Neural cell (in vitro differentiated cells): ENCODE measurements at regions not wholly inside any gene's neighbourhood (a gene's known extent, or its start where the extent isn't known, plus 50 kb on each side); places are given as distances from the start of the nearest gene placed in this dataset.

Experiments
- H2AFZ ChIP-seq: fragments of 200-600, 300-800 bp; sonication (generic), shearing (Covaris generic); 2 replicates; pipeline ENCODE4 v1.6.0; 2014; ENCODE audit warnings: low read depth, mild to moderate bottlenecking, antibody characterized with exemption, low read length, moderate library complexity
- H3F3A ChIP-seq: fragments of 200-600 bp; shearing (Covaris generic); 2 replicates; pipeline ENCODE4 v1.6.1; 2016; ENCODE audit warnings: mild to moderate bottlenecking, moderate library complexity, mixed read lengths, antibody characterized with exemption, low read length; ENCODE audit not compliant: insufficient read depth, poor library complexity, severe bottlenecking
- H3K27ac ChIP-seq: fragments of 200-600, 300-800 bp; sonication (generic), shearing (Covaris generic); 2 replicates; pipeline ENCODE4 v1.5.1; 2014; ENCODE audit warnings: mild to moderate bottlenecking, low read length, moderate library complexity
- H3K27me3 ChIP-seq: fragments of 300-800, 200-600 bp; sonication (generic), shearing (Covaris generic); 2 replicates; pipeline ENCODE4 v1.6.0; 2014; ENCODE audit warnings: mild to moderate bottlenecking, low read depth, low read length, moderate library complexity; ENCODE audit not compliant: insufficient read depth
- H3K36me3 ChIP-seq: fragments of 300-800, 200-600 bp; sonication (generic), shearing (Covaris generic); 2 replicates; pipeline ENCODE4 v1.5.1; 2014; ENCODE audit warnings: mild to moderate bottlenecking, antibody characterized with exemption, low read length, moderate library complexity; ENCODE audit not compliant: insufficient read depth
- H3K4me2 ChIP-seq: fragments of 300-800, 200-600 bp; sonication (generic), shearing (Covaris generic); 2 replicates; pipeline ENCODE4 v1.6.0; 2014; ENCODE audit warnings: mild to moderate bottlenecking, low read length
- H3K4me3 ChIP-seq: fragments of 300-800, 200-600 bp; sonication (generic), shearing (Covaris generic); 2 replicates; pipeline ENCODE4 v1.5.1; 2014; ENCODE audit warnings: mild to moderate bottlenecking, low read length, moderate library complexity
- H3K79me2 ChIP-seq: fragments of 200-600 bp; shearing (Covaris generic); replicated peaks from 2 replicates; pipeline ENCODE4 v1.6.0; 2014; ENCODE audit warnings: mild to moderate bottlenecking, low read length, moderate library complexity; ENCODE audit not compliant: insufficient read depth
- H3K9ac ChIP-seq: fragments of 300-800, 200-600 bp; sonication (generic), shearing (Covaris generic); 2 replicates; pipeline ENCODE4 v1.6.1; 2016; ENCODE audit warnings: mild to moderate bottlenecking, low read length, mixed read lengths
- H3K9me2 ChIP-seq: fragments of 200-600 bp; shearing (Covaris generic); 2 replicates; pipeline ENCODE4 v1.6.1; 2016; ENCODE audit warnings: mild to moderate bottlenecking, low read length, mixed read lengths; ENCODE audit not compliant: insufficient read depth
- H3K9me3 ChIP-seq: fragments of 200-600, 300-800 bp; sonication (generic), shearing (Covaris generic); 2 replicates; pipeline ENCODE4 v1.6.1; 2016; ENCODE audit warnings: mild to moderate bottlenecking, mixed run types, low read length, moderate library complexity, mixed read lengths
- H4K20me1 ChIP-seq: fragments of 200-600 bp; shearing (Covaris generic); 2 replicates; pipeline ENCODE4 v1.6.1; 2016; ENCODE audit warnings: mild to moderate bottlenecking, mixed run types; ENCODE audit not compliant: insufficient read depth
- CTCF ChIP-seq: fragments of 450-650 bp; IDR thresholded peaks from 2 replicates; pipeline ENCODE4 v1.5.1; 2014; ENCODE audit warnings: antibody characterized with exemption, mild to moderate bottlenecking, moderate library complexity; ENCODE audit not compliant: poor library complexity, severe bottlenecking
- EP300 ChIP-seq: fragments of 450-650 bp; conservative IDR thresholded peaks from 2 replicates; pipeline ENCODE4 v1.6.1; 2014; ENCODE audit warnings: antibody characterized with exemption, mild to moderate bottlenecking, moderate library complexity; ENCODE audit not compliant: poor library complexity, severe bottlenecking
- EZH2 ChIP-seq: fragments of 200-600, 300-800 bp; shearing (Covaris generic), sonication (generic); IDR thresholded peaks from 2 replicates; pipeline ENCODE4 v1.6.1; 2014; ENCODE audit warnings: antibody characterized with exemption, low read length, borderline replicate concordance, mild to moderate bottlenecking; ENCODE audit not compliant: insufficient read depth, poor library complexity, severe bottlenecking
- MXI1 ChIP-seq: fragments of 450-650 bp; conservative IDR thresholded peaks from 2 replicates; pipeline ENCODE4 v1.6.1; 2014; ENCODE audit warnings: antibody characterized with exemption, mild to moderate bottlenecking; ENCODE audit not compliant: poor library complexity, severe bottlenecking
- POLR2AphosphoS5 ChIP-seq: IDR thresholded peaks from 2 replicates; pipeline ENCODE4 v1.6.1; 2012
- RAD21 ChIP-seq: fragments of 450-650 bp; conservative IDR thresholded peaks from 2 replicates; pipeline ENCODE4 v1.6.1; 2014; ENCODE audit warnings: antibody characterized with exemption, mild to moderate bottlenecking, moderate library complexity
- REST ChIP-seq: IDR thresholded peaks from 2 replicates; pipeline ENCODE4 v1.6.1; 2012; ENCODE audit warnings: borderline replicate concordance
- SMC3 ChIP-seq: fragments of 450-650 bp; conservative IDR thresholded peaks from 2 replicates; pipeline ENCODE4 v1.6.1; 2014; ENCODE audit warnings: antibody characterized with exemption, mild to moderate bottlenecking, moderate library complexity; ENCODE audit not compliant: poor library complexity
- TAF1 ChIP-seq: IDR thresholded peaks from 2 replicates; pipeline ENCODE4 v1.6.1; 2012; ENCODE audit warnings: low read depth

GRCh38 chr2:125364192-125364983 is 1291.6 kb upstream of the GYPC start:
- no peak overlapping the region for H2AFZ ChIP-seq
- no peaks in the 10 kb centered on the region for H3K36me3 ChIP-seq
- no peaks in the 10 kb centered on the region for H4K20me1 ChIP-seq
- peaks cover 4% of the 10 kb centered on the region for H3K9me3 ChIP-seq
- no peaks in the 10 kb centered on the region for H3K27me3 ChIP-seq
- no peaks in the 10 kb centered on the region for H3K79me2 ChIP-seq
- no peaks in the 10 kb centered on the region for H3K9me2 ChIP-seq
- TF ChIP-seq SMC3 (no peak), MXI1 (no peak), EP300 (no peak), EZH2 (no peak), POLR2AphosphoS5 (no peak), RAD21 (no peak), REST (no peak), CTCF (no peak), TAF1 (no peak)
- H3K4me3 ChIP-seq, result no peak overlapping the region
- no peak overlapping the region for H3K9ac ChIP-seq
- no peak overlapping the region for H3K4me2 ChIP-seq
- no peak overlapping the region for H3K27ac ChIP-seq
- no peaks in the 10 kb centered on the region for H3F3A ChIP-seq

GRCh38 chr2:125364984-125365265 is 1291.0 kb upstream of the GYPC start:
- Histone ChIP-seq H3K27ac (no peak overlapping the region), H4K20me1 (no peaks in the 10 kb centered on the region), H3K4me2 (no peak overlapping the region), H3K79me2 (no peaks in the 10 kb centered on the region), H2AFZ (no peak overlapping the region), H3K9me2 (no peaks in the 10 kb centered on the region), H3F3A (no peaks in the 10 kb centered on the region), H3K9ac (no peak overlapping the region), H3K4me3 (no peak overlapping the region), H3K27me3 (no peaks in the 10 kb centered on the region), H3K36me3 (no peaks in the 10 kb centered on the region), H3K9me3 (peaks cover 4% of the 10 kb centered on the region)
- TF ChIP-seq TAF1 (no peak), REST (no peak), POLR2AphosphoS5 (no peak), SMC3 (no peak), EP300 (no peak), CTCF (no peak), EZH2 (no peak), MXI1 (no peak), RAD21 (no peak)
